ENCODE measurements at regions not wholly inside any gene's neighbourhood (a gene's known extent, or its start where the extent isn't known, plus 50 kb on each side); places are given as distances from the start of the nearest gene placed in this dataset.

DNA sequence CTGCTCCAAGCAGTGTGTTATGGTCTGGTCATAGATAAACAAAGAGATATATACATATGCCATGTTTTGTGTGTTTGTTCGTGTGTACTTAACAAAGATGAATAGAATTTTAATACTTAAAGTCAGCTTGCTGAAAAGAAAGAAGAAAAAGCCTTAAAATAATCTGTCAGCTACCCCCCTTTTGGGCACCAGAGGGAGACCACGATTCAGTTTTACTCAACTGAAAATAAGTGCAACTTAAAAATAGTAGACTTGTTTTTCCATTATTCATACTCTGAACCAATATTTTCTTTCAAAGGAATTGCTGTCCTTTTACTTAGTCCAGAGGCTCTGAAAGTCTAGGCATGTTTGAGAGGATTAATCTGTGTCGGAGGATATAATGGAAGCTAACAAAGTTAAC is 181.7 kb upstream of the AGTR2 start:
- TF ChIP-seq ZFX (IDR thresholded peaks at IDR 0.05; ENCODE audit: borderline replicate concordance), result no peak
- TF ChIP-seq, protein P1, sequence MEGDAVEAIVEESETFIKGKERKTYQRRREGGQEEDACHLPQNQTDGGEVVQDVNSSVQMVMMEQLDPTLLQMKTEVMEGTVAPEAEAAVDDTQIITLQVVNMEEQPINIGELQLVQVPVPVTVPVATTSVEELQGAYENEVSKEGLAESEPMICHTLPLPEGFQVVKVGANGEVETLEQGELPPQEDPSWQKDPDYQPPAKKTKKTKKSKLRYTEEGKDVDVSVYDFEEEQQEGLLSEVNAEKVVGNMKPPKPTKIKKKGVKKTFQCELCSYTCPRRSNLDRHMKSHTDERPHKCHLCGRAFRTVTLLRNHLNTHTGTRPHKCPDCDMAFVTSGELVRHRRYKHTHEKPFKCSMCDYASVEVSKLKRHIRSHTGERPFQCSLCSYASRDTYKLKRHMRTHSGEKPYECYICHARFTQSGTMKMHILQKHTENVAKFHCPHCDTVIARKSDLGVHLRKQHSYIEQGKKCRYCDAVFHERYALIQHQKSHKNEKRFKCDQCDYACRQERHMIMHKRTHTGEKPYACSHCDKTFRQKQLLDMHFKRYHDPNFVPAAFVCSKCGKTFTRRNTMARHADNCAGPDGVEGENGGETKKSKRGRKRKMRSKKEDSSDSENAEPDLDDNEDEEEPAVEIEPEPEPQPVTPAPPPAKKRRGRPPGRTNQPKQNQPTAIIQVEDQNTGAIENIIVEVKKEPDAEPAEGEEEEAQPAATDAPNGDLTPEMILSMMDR (IDR thresholded peaks at IDR 0.05), result no peak
- H3K27ac ChIP-seq, result no peak overlapping the region

DNA sequence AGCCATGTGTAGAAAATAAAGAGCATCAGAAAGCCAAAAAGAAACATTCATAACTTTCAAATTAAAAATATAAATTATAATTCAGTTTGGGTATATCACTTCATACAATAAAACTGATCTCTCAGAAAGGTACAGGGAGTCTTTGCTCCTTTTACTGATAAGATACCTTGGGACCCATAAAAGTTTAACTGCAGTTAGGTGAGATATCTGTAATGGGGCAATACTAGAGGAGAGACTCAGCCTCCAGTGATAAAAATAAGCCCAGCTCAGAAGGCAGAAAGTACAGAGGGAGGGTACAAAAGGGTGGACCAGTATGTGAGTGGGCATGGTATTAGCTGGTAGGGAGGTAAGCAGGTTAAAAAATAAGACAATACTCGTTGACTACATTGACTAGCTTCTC is 180.9 kb upstream of the AGTR2 start:
- TF ChIP-seq ZFX (IDR thresholded peaks at IDR 0.05; ENCODE audit: borderline replicate concordance), result no peak
- TF ChIP-seq, protein P1 (IDR thresholded peaks at IDR 0.05), result no peak
- H3K27ac ChIP-seq, result no peak overlapping the region

DNA sequence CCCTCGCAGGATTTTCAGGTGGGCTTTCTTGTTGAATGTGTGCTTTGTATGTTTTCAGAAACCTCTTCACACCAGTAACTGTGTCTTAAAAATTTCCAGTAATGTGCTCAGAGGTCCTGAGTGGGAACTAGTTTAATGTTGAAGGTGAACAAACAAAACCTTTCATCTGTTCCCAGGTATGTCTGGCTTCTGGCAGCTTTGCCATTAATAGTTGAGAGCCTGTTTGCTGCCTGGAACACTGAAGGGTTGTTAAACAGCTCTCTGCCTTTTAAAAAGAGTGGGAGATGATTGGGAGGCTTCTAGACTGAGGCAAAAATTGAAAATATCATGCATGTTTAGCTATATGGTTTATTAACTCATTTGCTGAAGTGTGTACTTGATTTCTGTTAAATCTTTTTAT is 161.2 kb upstream of the AGTR2 start:
- TF ChIP-seq, protein P1 (IDR thresholded peaks at IDR 0.05), result no peak
- no peak for TF ChIP-seq ZFX (IDR thresholded peaks at IDR 0.05; ENCODE audit: borderline replicate concordance)
- H3K27ac ChIP-seq, result no peak overlapping the region

DNA sequence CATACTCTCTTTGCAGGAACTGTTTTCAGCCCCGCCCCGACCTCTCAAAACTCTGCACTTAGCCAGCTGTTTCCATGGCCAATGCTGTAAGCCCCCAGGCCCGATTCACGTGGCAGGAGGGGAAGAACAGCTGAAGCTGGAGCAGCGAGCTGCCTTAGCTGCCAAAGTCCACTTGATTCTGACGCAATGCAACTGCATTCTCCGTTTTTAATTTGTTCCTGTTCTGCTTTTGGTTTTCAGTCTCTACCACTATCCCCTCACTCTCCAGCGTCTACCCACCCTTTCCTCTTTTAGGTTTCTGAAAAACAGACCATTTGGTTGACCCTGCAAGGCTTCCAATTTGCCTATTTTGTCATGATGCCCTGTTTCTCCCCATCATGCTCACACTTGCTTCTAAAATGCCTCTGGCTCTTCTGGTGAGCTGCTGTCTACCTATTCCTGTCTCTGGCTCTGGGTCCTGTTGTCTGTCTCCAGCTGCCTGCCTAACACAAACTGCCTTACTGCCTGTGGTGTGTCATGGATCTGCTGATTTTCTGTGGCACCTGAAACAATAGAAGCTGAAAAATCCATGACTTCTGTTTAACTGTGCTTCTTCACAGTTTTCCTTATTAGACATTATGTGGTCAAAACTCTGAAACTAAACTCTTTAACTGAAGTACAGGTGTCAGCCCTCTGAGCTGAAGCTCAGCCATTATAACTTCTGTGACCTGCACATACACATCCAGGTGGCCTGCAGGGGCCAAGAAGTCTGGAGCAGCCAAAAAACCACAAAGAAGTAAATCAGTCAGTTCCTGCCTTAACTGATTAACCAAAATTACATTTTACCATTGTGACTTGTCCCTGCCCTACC is 160.5 kb upstream of the AGTR2 start:
- TF ChIP-seq, protein P1 (IDR thresholded peaks at IDR 0.05), result no peak
- TF ChIP-seq ZFX (IDR thresholded peaks at IDR 0.05; ENCODE audit: borderline replicate concordance), result no peak
- H3K27ac ChIP-seq, result no peak overlapping the region

DNA sequence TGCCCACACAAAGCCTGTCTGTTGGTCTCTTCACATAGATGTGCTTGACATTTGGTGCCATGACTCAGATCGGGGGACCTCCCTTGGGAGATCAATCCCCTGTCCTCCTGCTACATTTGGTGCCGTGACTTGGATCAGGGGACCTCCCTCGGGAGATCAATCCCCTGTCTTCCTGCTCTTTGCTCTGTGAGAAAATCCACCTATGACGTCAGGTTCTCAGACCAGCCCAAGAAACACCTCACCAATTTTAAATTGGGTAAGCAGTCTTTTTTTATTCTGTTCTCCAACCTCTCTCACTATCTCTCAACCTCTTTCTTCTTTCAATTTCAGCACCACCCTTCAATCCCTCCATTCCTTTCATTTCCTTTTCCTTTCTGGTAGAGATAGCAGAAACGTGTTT is 159.6 kb upstream of the AGTR2 start:
- no peak overlapping the region for H3K27ac ChIP-seq
- no peak for TF ChIP-seq ZFX (IDR thresholded peaks at IDR 0.05; ENCODE audit: borderline replicate concordance)
- TF ChIP-seq, protein P1 (IDR thresholded peaks at IDR 0.05), result no peak

DNA sequence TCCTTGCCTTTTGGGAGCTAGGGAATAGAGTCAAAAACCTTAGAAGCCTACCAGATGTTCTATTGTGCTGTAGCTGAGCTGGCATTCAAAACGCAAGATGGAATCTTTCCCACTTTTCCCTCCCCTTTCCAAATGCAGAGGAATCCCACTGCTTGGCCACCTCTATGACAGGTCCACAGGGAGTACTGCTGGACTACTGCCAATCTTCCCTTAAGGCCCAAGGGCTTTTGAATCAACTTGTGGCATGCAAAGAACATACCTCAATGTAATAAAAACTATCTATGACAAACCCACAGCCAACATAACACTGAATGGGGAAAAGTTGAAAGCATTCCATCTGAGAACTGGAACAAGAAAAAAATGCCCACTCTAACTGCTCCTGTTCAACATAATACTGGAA is 139.2 kb upstream of the AGTR2 start:
- H3K27ac ChIP-seq, result no peak overlapping the region
- TF ChIP-seq, protein P1 (IDR thresholded peaks at IDR 0.05), result no peak

Data from 22Rv1 (cell line).